ENCODE measurements at regions not wholly inside any gene's neighbourhood (a gene's known extent, or its start where the extent isn't known, plus 50 kb on each side); places are given as distances from the start of the nearest gene placed in this dataset.

- DNase-seq (ENCODE audit: insufficient read length, low spot score) (no peak), FAIRE-seq (no peak)
Measured at GRCh38 chr11:70826541-70827335, 425.6 kb downstream of the SHANK2 start.

GRCh38 chr11:70828593-70829082 is 423.7 kb downstream of the SHANK2 start:
- FAIRE-seq (no peak), DNase-seq (ENCODE audit: insufficient read length, low spot score) (no peak)

- no peak for FAIRE-seq
- no peak for DNase-seq (ENCODE audit: insufficient read length, low spot score)
Measured at GRCh38 chr11:70829134-70829885, 423.1 kb downstream of the SHANK2 start.

GRCh38 chr11:70829886-70830272 is 422.5 kb downstream of the SHANK2 start:
- DNase-seq (ENCODE audit: insufficient read length, low spot score) (no peak), FAIRE-seq (no peak)

GRCh38 chr11:70833011-70833410 is 419.4 kb downstream of the SHANK2 start:
- DNase-seq (ENCODE audit: insufficient read length, low spot score) (no peak), FAIRE-seq (no peak)

GRCh38 chr11:70833554-70833953 is 418.8 kb downstream of the SHANK2 start:
- FAIRE-seq: no peak

GRCh38 chr11:70834277-70834940 is 418.0 kb downstream of the SHANK2 start:
- no peak for FAIRE-seq
- no peak for DNase-seq (ENCODE audit: insufficient read length, low spot score)

More at GRCh38 chr11:70833554-70833953, 418.8 kb downstream of the SHANK2 start:
- DNase-seq (ENCODE audit: insufficient read length, low spot score): no peak

GRCh38 chr11:70834984-70835560 is 417.3 kb downstream of the SHANK2 start:
- DNase-seq (ENCODE audit: insufficient read length, low spot score) (no peak), FAIRE-seq (no peak)

- FAIRE-seq (no peak), DNase-seq (ENCODE audit: insufficient read length, low spot score) (no peak)
Measured at GRCh38 chr11:70836071-70836470, 416.3 kb downstream of the SHANK2 start.

- no peak for DNase-seq (ENCODE audit: insufficient read length, low spot score)
- FAIRE-seq: no peak
Measured at GRCh38 chr11:70838198-70838597, 414.2 kb downstream of the SHANK2 start.

GRCh38 chr11:70839851-70840250 is 412.5 kb downstream of the SHANK2 start:
- DNase-seq (ENCODE audit: insufficient read length, low spot score): no peak
- no peak for FAIRE-seq

GRCh38 chr11:70841264-70841663 is 411.1 kb downstream of the SHANK2 start:
- DNase-seq (ENCODE audit: insufficient read length, low spot score): no peak
- FAIRE-seq: no peak

GRCh38 chr11:70842256-70842655 is 410.1 kb downstream of the SHANK2 start:
- DNase-seq (ENCODE audit: insufficient read length, low spot score) (no peak), FAIRE-seq (no peak)

- FAIRE-seq (no peak), DNase-seq (ENCODE audit: insufficient read length, low spot score) (no peak)
Measured at GRCh38 chr11:70842701-70843100, 409.7 kb downstream of the SHANK2 start.

GRCh38 chr11:70843906-70844305 is 408.5 kb downstream of the SHANK2 start:
- FAIRE-seq (no peak), DNase-seq (ENCODE audit: insufficient read length, low spot score) (no peak)

GRCh38 chr11:70844387-70844786 is 408.0 kb downstream of the SHANK2 start:
- DNase-seq (ENCODE audit: insufficient read length, low spot score): no peak
- FAIRE-seq: no peak

- DNase-seq (ENCODE audit: insufficient read length, low spot score) (no peak), FAIRE-seq (no peak)
Measured at GRCh38 chr11:70845591-70846041, 406.8 kb downstream of the SHANK2 start.

GRCh38 chr11:70846781-70847655 is 405.4 kb downstream of the SHANK2 start:
- no peak for FAIRE-seq

GRCh38 chr11:70848243-70848750 is 404.1 kb downstream of the SHANK2 start:
- DNase-seq (ENCODE audit: insufficient read length, low spot score): no peak
- no peak for FAIRE-seq

More at GRCh38 chr11:70846781-70847655, 405.4 kb downstream of the SHANK2 start:
- DNase-seq (ENCODE audit: insufficient read length, low spot score): no peak

GRCh38 chr11:70849031-70849430 is 403.3 kb downstream of the SHANK2 start:
- DNase-seq (ENCODE audit: insufficient read length, low spot score) (no peak), FAIRE-seq (no peak)
